Epithelial cell of prostate (primary cell): ENCODE measurements at regions not wholly inside any gene's neighbourhood (a gene's known extent, or its start where the extent isn't known, plus 50 kb on each side); places are given as distances from the start of the nearest gene placed in this dataset.
A peak's percentile ranks its signal among the peaks of the same experiment; 100 is the strongest.

Source experiments
- DNase-seq: peaks from one replicate; pipeline ENCODE4 v3.0.0-alpha.2; 2011; ENCODE audit warnings: low read depth, low spot score
- H3K27ac ChIP-seq: fragments of 450-650 bp; 2 replicates; pipeline ENCODE4 v1.5.1; 2017; ENCODE audit warnings: mild to moderate bottlenecking

GRCh38 chr4:61086979-61087378, 113.1 kb upstream of the ADGRL3 start:
- no peak for DNase-seq
- no peak overlapping the region for H3K27ac ChIP-seq

GRCh38 chr4:61094854-61095598, 105.1 kb upstream of the ADGRL3 start:
- DNase-seq, result no peak
- H3K27ac ChIP-seq, result no peak overlapping the region

- no peak overlapping the region for H3K27ac ChIP-seq
- no peak for DNase-seq
Observed at GRCh38 chr4:61128682-61129081, 71.4 kb upstream of the ADGRL3 start.

- DNase-seq, result no peak
- H3K27ac ChIP-seq, result no peak overlapping the region
Observed at GRCh38 chr4:61129971-61130370, 70.2 kb upstream of the ADGRL3 start.

GRCh38 chr4:61143461-61143860, 56.7 kb upstream of the ADGRL3 start:
- no peak for DNase-seq
- H3K27ac ChIP-seq, result no peak overlapping the region

- DNase-seq, result peak; percentile 24
- H3K27ac ChIP-seq, result no peak overlapping the region
Observed at GRCh38 chr4:61149278-61149677, 50.8 kb upstream of the ADGRL3 start.
